Stimulated activated CD4-positive, alpha-beta T cell treated with anti-CD3 and anti-CD28 coated beads, Interleukin-1b, Interleukin-23, amount 100 ng/mL, for 24 hours (primary cell): ENCODE measurements at regions not wholly inside any gene's neighbourhood (a gene's known extent, or its start where the extent isn't known, plus 50 kb on each side); places are given as distances from the start of the nearest gene placed in this dataset.
A peak's percentile ranks its signal among the peaks of the same experiment; 100 is the strongest.

Experiments used
- DNase-seq, 4 experiments: peaks; one replicate each; pipeline ENCODE4 v3.0.0-alpha.2; 2020; ENCODE audit warnings: low read depth in 4 of 4, low spot score in 1 of 4

GRCh38 chr2:196433116-196433515 is 206.4 kb upstream of the CCDC150 start:
- DNase-seq, result no peak

- no peak for DNase-seq
Measured at GRCh38 chr2:196434217-196434616, 205.3 kb upstream of the CCDC150 start.

- DNase-seq, result no peak
Measured at GRCh38 chr2:196435189-196435588, 204.3 kb upstream of the CCDC150 start.

- DNase-seq, result no peak
Measured at GRCh38 chr2:196437626-196438025, 201.9 kb upstream of the CCDC150 start.

GRCh38 chr2:196439760-196440159 is 199.8 kb upstream of the CCDC150 start:
- DNase-seq, result no peak

- DNase-seq, result no peak
Measured at GRCh38 chr2:196440413-196440812, 199.1 kb upstream of the CCDC150 start.

- DNase-seq, result no peak
Measured at GRCh38 chr2:196441527-196441926, 198.0 kb upstream of the CCDC150 start.

- no peak for DNase-seq
Measured at GRCh38 chr2:196442211-196442610, 197.3 kb upstream of the CCDC150 start.

- no peak for DNase-seq
Measured at GRCh38 chr2:196444442-196444841, 195.1 kb upstream of the CCDC150 start.

- DNase-seq, result no peak
Measured at GRCh38 chr2:196445991-196446390, 193.5 kb upstream of the CCDC150 start.

GRCh38 chr2:196448407-196449079 is 191.0 kb upstream of the CCDC150 start:
- DNase-seq, result no peak

- DNase-seq, result no peak
Measured at GRCh38 chr2:196449083-196449482, 190.4 kb upstream of the CCDC150 start.

- no peak for DNase-seq
Measured at GRCh38 chr2:196452758-196453157, 186.8 kb upstream of the CCDC150 start.

GRCh38 chr2:196453613-196454047 is 185.9 kb upstream of the CCDC150 start:
- peak in 2 of 4 experiments; percentile 6 to 25 for DNase-seq

GRCh38 chr2:196454492-196454891 is 185.0 kb upstream of the CCDC150 start:
- DNase-seq, result no peak

GRCh38 chr2:196459539-196459938 is 180.0 kb upstream of the CCDC150 start:
- DNase-seq, result no peak

- no peak for DNase-seq
Measured at GRCh38 chr2:196463706-196464105, 175.8 kb upstream of the CCDC150 start.

- DNase-seq, result no peak
Measured at GRCh38 chr2:196464311-196464710, 175.2 kb upstream of the CCDC150 start.

GRCh38 chr2:196466581-196466980 is 172.9 kb upstream of the CCDC150 start:
- DNase-seq, result no peak

- DNase-seq, result no peak
Measured at GRCh38 chr2:196468394-196468793, 171.1 kb upstream of the CCDC150 start.

GRCh38 chr2:196473617-196474016 is 165.9 kb upstream of the CCDC150 start:
- no peak for DNase-seq

GRCh38 chr2:196475611-196476010 is 163.9 kb upstream of the CCDC150 start:
- no peak for DNase-seq

- DNase-seq, result no peak
Measured at GRCh38 chr2:196478588-196478987, 160.9 kb upstream of the CCDC150 start.
